ENCODE measurements at regions not wholly inside any gene's neighbourhood (a gene's known extent, or its start where the extent isn't known, plus 50 kb on each side); places are given as distances from the start of the nearest gene placed in this dataset.

GRCh38 chr9:91163773-91164471 is 197.8 kb downstream of the AUH start:
- no peaks in the 10 kb centered on the region for H3K27me3 ChIP-seq
- DNase-seq (ENCODE audit: low spot score in 2 of 2) = no peak
- H3K36me3 ChIP-seq = no peaks in the 10 kb centered on the region
- H3K9me3 ChIP-seq = no peaks in the 10 kb centered on the region
- H3K4me1 ChIP-seq = no peaks in the 10 kb centered on the region
- H3K4me3 ChIP-seq = no peak overlapping the region
- TF ChIP-seq POLR2AphosphoS5 (IDR thresholded peaks at IDR 0.05) = no peak
- no peak for TF ChIP-seq POLR2A (IDR thresholded peaks at IDR 0.05)
- TF ChIP-seq CTCF (IDR thresholded peaks at IDR 0.05) = no peak
- intact Hi-C loops (cut with DNase I; ENCODE audit: low total_unique reads) = loop anchor here (1.0 to 5.0 kb wide), 2 partner anchors 41 to 458 kb away; no protein-coding TSS in a partner anchor
- H3K27ac ChIP-seq = no peak overlapping the region

Data from breast epithelium (tissue), 4 donors.